ENCODE measurements at regions not wholly inside any gene's neighbourhood (a gene's known extent, or its start where the extent isn't known, plus 50 kb on each side); places are given as distances from the start of the nearest gene placed in this dataset.

DNA sequence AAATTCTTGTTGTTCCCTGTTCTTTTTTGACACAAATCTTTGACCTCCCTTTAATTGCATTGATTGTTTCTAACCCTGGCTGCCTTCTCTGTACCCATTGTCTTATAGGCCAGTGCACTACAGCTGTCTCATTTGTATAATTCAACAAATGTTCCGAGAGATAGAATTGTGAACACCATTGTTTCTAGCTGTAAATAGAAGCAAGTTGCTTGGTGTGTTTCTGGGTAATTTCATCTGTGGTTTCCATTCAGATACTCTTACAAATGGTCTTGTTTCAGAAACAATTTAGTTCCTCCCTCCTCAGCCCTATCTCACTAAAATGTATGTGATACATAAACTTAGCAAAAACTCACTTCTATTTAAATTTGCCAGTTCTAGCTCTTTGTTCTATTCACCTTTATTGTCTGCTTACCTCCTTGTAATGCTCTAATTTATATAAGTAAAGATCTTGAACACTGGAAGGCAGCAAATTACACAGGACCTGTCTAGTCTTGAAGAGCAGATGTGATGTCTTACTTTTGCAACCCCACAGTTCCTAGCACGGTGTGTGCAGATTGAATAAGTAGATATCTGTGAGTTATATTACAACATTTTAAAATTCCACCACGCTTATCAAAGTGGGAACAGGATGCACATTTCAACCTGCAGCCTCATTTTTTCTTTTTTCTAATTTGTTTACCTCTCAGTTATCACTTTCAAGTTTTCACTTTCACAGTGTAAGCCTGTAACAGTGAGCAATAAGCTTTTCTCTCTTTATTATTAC, 515.6 kb upstream of the ZP4 start:
- DNase-seq (no peak), ATAC-seq (no peak)
- POLR2A ChIA-PET = no interaction called here
- Histone ChIP-seq H3K27me3 (ENCODE audit: control insufficient read depth in 2 of 2, insufficient read depth in 2 of 2, low read length in 2 of 2) (no peaks in the 10 kb centered on the region), H3K9me3 (ENCODE audit: control insufficient read depth in 2 of 3, low read length in 3 of 3) (no peaks in the 10 kb centered on the region), H3K4me3 (ENCODE audit: low read length) (no peak overlapping the region), H3K27ac (ENCODE audit: low read depth, low read length) (no peak overlapping the region), H3K4me1 (ENCODE audit: control insufficient read depth in 2 of 2, insufficient read depth in 2 of 2, low read length in 2 of 2) (no peaks in the 10 kb centered on the region), H3K36me3 (ENCODE audit: control insufficient read depth in 2 of 3, insufficient read depth in 3 of 3, low read length in 3 of 3) (no peaks in the 10 kb centered on the region)
- intact Hi-C loops (cut with micrococcal nuclease) = no loop called here
- Mint-ChIP-seq H3K4me3 (no peak overlapping the region), H3K9me3 (peaks cover 0 to 18% (median 0%) of the 10 kb centered on the region in 11 donors), H3K4me1 (no peaks in the 10 kb centered on the region), H3K36me3 (no peaks in the 10 kb centered on the region), H3K27me3 (no peaks in the 10 kb centered on the region), H3K27ac (no peak overlapping the region)
- CTCF ChIA-PET = no interaction called here

DNA sequence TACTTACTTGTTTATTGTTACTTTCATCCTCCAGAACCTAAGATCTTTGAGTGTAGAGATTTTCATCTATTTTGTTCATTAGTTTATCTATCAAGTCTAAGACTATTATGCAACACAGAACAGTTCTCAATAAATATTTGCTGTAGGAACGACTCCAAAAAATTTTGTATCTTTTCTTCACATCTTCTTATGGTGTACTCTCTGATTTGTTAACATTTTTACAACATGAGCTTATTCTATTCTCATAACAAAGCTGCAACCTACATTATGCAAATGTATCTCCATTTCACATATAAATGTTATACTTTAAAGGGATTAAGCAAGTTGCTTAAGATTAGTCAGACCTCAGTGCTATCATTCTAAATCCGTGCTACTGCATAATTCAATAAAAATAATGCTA, 514.2 kb upstream of the ZP4 start:
- no peaks in the 10 kb centered on the region for H3K27me3 ChIP-seq (ENCODE audit: control insufficient read depth in 2 of 2, insufficient read depth in 2 of 2, low read length in 2 of 2)

DNA sequence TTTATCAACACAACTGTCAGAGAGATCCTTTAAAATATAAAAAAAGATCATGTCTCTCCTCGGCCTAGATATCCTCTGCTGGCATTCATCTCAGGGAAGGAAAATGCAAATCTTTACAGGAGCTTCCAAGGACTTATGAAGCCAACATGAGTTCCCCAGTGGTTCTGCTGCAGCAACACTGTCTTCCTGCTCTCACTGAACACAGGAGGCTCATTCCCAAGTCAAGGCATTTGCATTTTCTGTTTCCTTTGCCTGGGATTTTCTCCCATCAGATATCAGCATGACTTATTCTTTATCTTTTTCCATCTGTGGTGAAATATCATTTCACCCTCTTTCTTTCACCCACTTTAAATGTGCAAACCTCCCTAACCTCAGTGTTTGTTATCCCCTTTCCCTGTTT, 513.8 kb upstream of the ZP4 start:
- Histone ChIP-seq H3K4me3 (ENCODE audit: low read length) (no peak overlapping the region), H3K36me3 (ENCODE audit: control insufficient read depth in 2 of 3, insufficient read depth in 3 of 3, low read length in 3 of 3) (no peaks in the 10 kb centered on the region), H3K4me1 (ENCODE audit: control insufficient read depth in 2 of 2, insufficient read depth in 2 of 2, low read length in 2 of 2) (no peaks in the 10 kb centered on the region), H3K27me3 (ENCODE audit: control insufficient read depth in 2 of 2, insufficient read depth in 2 of 2, low read length in 2 of 2) (no peaks in the 10 kb centered on the region), H3K9me3 (ENCODE audit: control insufficient read depth in 2 of 3, low read length in 3 of 3) (no peaks in the 10 kb centered on the region), H3K27ac (ENCODE audit: low read depth, low read length) (no peak overlapping the region)
- Mint-ChIP-seq H3K27ac (no peak overlapping the region), H3K36me3 (no peaks in the 10 kb centered on the region), H3K4me1 (no peaks in the 10 kb centered on the region), H3K4me3 (no peak overlapping the region), H3K9me3 (peaks cover 0 to 18% (median 0%) of the 10 kb centered on the region in 11 donors), H3K27me3 (no peaks in the 10 kb centered on the region)
- no peak for DNase-seq
- ChIA-PET CTCF (no interaction called here), POLR2A (no interaction called here)
- no peak for ATAC-seq
- intact Hi-C loops (cut with micrococcal nuclease) = no loop called here

More for the DNA sequence above, 514.2 kb upstream of the ZP4 start:
- Histone ChIP-seq H3K27ac (ENCODE audit: low read depth, low read length) (no peak overlapping the region), H3K4me1 (ENCODE audit: control insufficient read depth in 2 of 2, insufficient read depth in 2 of 2, low read length in 2 of 2) (no peaks in the 10 kb centered on the region), H3K4me3 (ENCODE audit: low read length) (no peak overlapping the region), H3K36me3 (ENCODE audit: control insufficient read depth in 2 of 3, insufficient read depth in 3 of 3, low read length in 3 of 3) (no peaks in the 10 kb centered on the region), H3K9me3 (ENCODE audit: control insufficient read depth in 2 of 3, low read length in 3 of 3) (no peaks in the 10 kb centered on the region)
- no peak for ATAC-seq
- Mint-ChIP-seq H3K9me3 (peaks cover 0 to 18% (median 0%) of the 10 kb centered on the region in 11 donors), H3K4me1 (no peaks in the 10 kb centered on the region), H3K4me3 (no peak overlapping the region), H3K36me3 (no peaks in the 10 kb centered on the region), H3K27me3 (no peaks in the 10 kb centered on the region), H3K27ac (no peak overlapping the region)
- CTCF ChIA-PET = no interaction called here
- DNase-seq = no peak
- POLR2A ChIA-PET = no interaction called here
- intact Hi-C loops (cut with micrococcal nuclease) = no loop called here

DNA sequence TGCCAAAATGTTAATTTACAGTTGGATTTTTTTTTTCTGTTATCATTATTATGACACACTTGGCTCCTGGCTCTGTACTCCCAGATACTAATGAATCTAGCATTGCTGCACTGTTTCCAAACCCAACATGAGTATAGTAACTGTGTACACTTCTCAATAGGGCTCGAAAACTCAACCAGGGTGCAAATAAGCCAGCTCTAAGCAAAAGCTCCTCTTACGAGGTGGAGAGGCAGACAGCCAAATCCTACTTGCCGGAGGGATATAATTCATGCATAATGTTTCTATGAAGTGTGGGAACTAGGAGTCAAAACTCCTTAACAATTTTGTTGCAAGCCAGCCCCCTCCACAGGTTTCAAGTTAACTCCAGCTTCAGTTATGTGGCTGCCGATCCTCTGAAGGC, 510.4 kb upstream of the ZP4 start:
- intact Hi-C loops (cut with micrococcal nuclease) = no loop called here
- peaks cover 0 to 13% (median 0%) of the 10 kb centered on the region in 11 donors for H3K9me3 Mint-ChIP-seq
- ATAC-seq (no peak), DNase-seq (no peak)
- ChIA-PET CTCF (no interaction called here), POLR2A (no interaction called here)
- no peaks in the 10 kb centered on the region for H3K4me1 ChIP-seq (ENCODE audit: control insufficient read depth in 2 of 2, insufficient read depth in 2 of 2, low read length in 2 of 2)
- no peak overlapping the region for H3K27ac Mint-ChIP-seq
- no peaks in the 10 kb centered on the region for H3K27me3 ChIP-seq (ENCODE audit: control insufficient read depth in 2 of 2, insufficient read depth in 2 of 2, low read length in 2 of 2)
- no peak overlapping the region for H3K27ac ChIP-seq (ENCODE audit: low read depth, low read length)
- no peak overlapping the region for H3K4me3 ChIP-seq (ENCODE audit: low read length)
- H3K27me3 Mint-ChIP-seq = no peaks in the 10 kb centered on the region
- no peaks in the 10 kb centered on the region for H3K9me3 ChIP-seq (ENCODE audit: control insufficient read depth in 2 of 3, low read length in 3 of 3)
- H3K4me1 Mint-ChIP-seq = no peaks in the 10 kb centered on the region
- no peak overlapping the region for H3K4me3 Mint-ChIP-seq
- H3K36me3 Mint-ChIP-seq = no peaks in the 10 kb centered on the region
- no peaks in the 10 kb centered on the region for H3K36me3 ChIP-seq (ENCODE audit: control insufficient read depth in 2 of 3, insufficient read depth in 3 of 3, low read length in 3 of 3)

DNA sequence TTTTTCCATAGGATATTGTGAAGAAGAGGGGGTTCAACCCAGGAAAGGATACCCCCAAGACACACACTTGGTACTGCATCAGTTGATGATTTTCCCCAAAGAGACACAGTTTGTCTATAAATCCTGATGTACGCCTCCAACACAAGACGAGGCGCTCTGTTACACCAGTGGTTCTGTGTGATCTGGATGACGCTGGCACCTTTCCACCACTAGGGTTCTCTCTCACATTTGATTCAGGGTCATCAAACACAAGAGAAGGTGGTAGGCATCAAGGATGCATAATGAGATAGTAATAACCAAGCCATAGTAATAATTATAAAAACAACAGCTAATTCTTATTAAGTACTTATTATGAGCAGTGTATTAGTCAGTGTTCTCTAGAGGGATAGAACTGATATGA, 508.8 kb upstream of the ZP4 start:
- Histone ChIP-seq H3K4me1 (ENCODE audit: control insufficient read depth in 2 of 2, insufficient read depth in 2 of 2, low read length in 2 of 2) (no peaks in the 10 kb centered on the region), H3K27ac (ENCODE audit: low read depth, low read length) (no peak overlapping the region), H3K4me3 (ENCODE audit: low read length) (no peak overlapping the region), H3K27me3 (ENCODE audit: control insufficient read depth in 2 of 2, insufficient read depth in 2 of 2, low read length in 2 of 2) (no peaks in the 10 kb centered on the region), H3K36me3 (ENCODE audit: control insufficient read depth in 2 of 3, insufficient read depth in 3 of 3, low read length in 3 of 3) (no peaks in the 10 kb centered on the region), H3K9me3 (ENCODE audit: control insufficient read depth in 2 of 3, low read length in 3 of 3) (no peaks in the 10 kb centered on the region)
- POLR2A ChIA-PET = no interaction called here
- CTCF ChIA-PET = no interaction called here
- no peak for DNase-seq
- H3K36me3 Mint-ChIP-seq = no peaks in the 10 kb centered on the region
- no peak overlapping the region for H3K27ac Mint-ChIP-seq
- peaks cover 0 to 9% (median 0%) of the 10 kb centered on the region in 11 donors for H3K9me3 Mint-ChIP-seq
- H3K4me1 Mint-ChIP-seq = no peaks in the 10 kb centered on the region
- H3K27me3 Mint-ChIP-seq = no peaks in the 10 kb centered on the region
- no peak overlapping the region for H3K4me3 Mint-ChIP-seq
- intact Hi-C loops (cut with micrococcal nuclease) = no loop called here
- no peak for ATAC-seq

DNA sequence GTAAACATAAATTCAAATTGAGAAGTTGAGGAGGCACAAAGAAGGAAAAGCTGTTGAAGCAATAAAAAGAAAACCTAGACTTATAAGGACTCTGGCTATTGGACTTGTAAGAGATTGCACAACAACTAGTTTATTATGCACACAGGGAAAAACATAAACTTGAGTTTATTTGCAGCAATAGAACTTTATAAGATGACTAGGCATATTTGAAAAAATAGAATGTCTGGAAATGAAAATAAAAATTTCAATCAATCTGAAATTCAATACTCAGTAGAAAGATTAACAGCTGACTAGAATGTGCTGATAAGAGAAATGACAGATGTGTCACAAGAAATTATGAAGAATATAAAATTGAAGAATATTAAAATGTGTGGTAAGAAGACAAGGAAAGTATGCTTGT, 505.4 kb upstream of the ZP4 start:
- Histone ChIP-seq H3K36me3 (ENCODE audit: control insufficient read depth in 2 of 3, insufficient read depth in 3 of 3, low read length in 3 of 3) (no peaks in the 10 kb centered on the region), H3K9me3 (ENCODE audit: control insufficient read depth in 2 of 3, low read length in 3 of 3) (no peaks in the 10 kb centered on the region), H3K27me3 (ENCODE audit: control insufficient read depth in 2 of 2, insufficient read depth in 2 of 2, low read length in 2 of 2) (no peaks in the 10 kb centered on the region), H3K4me3 (ENCODE audit: low read length) (no peak overlapping the region), H3K4me1 (ENCODE audit: control insufficient read depth in 2 of 2, insufficient read depth in 2 of 2, low read length in 2 of 2) (no peaks in the 10 kb centered on the region), H3K27ac (ENCODE audit: low read depth, low read length) (no peak overlapping the region)
- intact Hi-C loops (cut with micrococcal nuclease) = no loop called here
- Mint-ChIP-seq H3K4me1 (no peaks in the 10 kb centered on the region), H3K4me3 (no peak overlapping the region), H3K27me3 (no peaks in the 10 kb centered on the region), H3K36me3 (no peaks in the 10 kb centered on the region), H3K9me3 (peaks cover 0 to 6% (median 1%) of the 10 kb centered on the region in 11 donors), H3K27ac (no peak overlapping the region)
- CTCF ChIA-PET = no interaction called here
- POLR2A ChIA-PET = no interaction called here
- DNase-seq (no peak), ATAC-seq (no peak)

DNA sequence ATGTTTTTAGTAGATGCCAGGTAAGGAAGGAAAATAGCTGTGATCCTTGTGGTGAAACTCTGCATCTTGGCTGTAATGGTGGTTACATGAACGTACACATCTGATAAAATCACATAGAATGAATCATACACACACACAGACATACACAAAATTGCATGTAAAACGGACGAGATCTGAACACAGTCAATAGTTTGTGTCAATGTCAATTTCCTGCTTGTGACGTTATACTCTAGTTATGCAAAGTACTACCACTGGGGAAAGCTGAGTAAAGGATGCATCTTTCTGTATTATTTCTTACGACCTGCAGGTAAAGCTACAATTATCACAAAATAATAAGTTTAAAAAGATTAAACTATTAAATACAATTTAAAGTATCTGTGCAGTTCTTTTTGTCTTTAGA, 493.7 kb upstream of the ZP4 start:
- Mint-ChIP-seq H3K27me3 (no peaks in the 10 kb centered on the region), H3K36me3 (no peaks in the 10 kb centered on the region), H3K9me3 (peaks cover 0 to 17% (median 5%) of the 10 kb centered on the region in 11 donors)

More for the DNA sequence above, 493.7 kb upstream of the ZP4 start:
- Histone ChIP-seq H3K4me3 (ENCODE audit: low read length) (no peak overlapping the region), H3K4me1 (ENCODE audit: control insufficient read depth in 2 of 2, insufficient read depth in 2 of 2, low read length in 2 of 2) (no peaks in the 10 kb centered on the region), H3K36me3 (ENCODE audit: control insufficient read depth in 2 of 3, insufficient read depth in 3 of 3, low read length in 3 of 3) (no peaks in the 10 kb centered on the region), H3K9me3 (ENCODE audit: control insufficient read depth in 2 of 3, low read length in 3 of 3) (no peaks in the 10 kb centered on the region), H3K27ac (ENCODE audit: low read depth, low read length) (no peak overlapping the region), H3K27me3 (ENCODE audit: control insufficient read depth in 2 of 2, insufficient read depth in 2 of 2, low read length in 2 of 2) (no peaks in the 10 kb centered on the region)
- intact Hi-C loops (cut with micrococcal nuclease) = no loop called here
- no peaks in the 10 kb centered on the region for H3K4me1 Mint-ChIP-seq
- H3K4me3 Mint-ChIP-seq = no peak overlapping the region
- ATAC-seq (no peak), DNase-seq (no peak)
- CTCF ChIA-PET = no interaction called here
- H3K27ac Mint-ChIP-seq = no peak overlapping the region
- POLR2A ChIA-PET = no interaction called here
